Ovary (tissue), 3 donors: ENCODE measurements at regions not wholly inside any gene's neighbourhood (a gene's known extent, or its start where the extent isn't known, plus 50 kb on each side); places are given as distances from the start of the nearest gene placed in this dataset.

Experiments
- EP300 ChIP-seq: sonication (generic); formaldehyde crosslinking; IDR thresholded peaks from one replicate; pipeline ENCODE4 v1.6.1; 2017; ENCODE audit warnings: antibody characterized with exemption
- TF ChIP-seq, protein P1 (sequence below), 3 donors: fragments of 450-650 bp in 2 of 3; fragments of 200-600 bp in 1 of 3; IDR thresholded peaks; one replicate each; pipeline versions ENCODE4 v1.5.1 to v1.8.0; 2016 to 2022; ENCODE audit warnings: antibody characterized with exemption in 3 of 3, mild to moderate bottlenecking in 1 of 3
- donor health status: DM: no; HTN: no; CAD: no.

DNA sequence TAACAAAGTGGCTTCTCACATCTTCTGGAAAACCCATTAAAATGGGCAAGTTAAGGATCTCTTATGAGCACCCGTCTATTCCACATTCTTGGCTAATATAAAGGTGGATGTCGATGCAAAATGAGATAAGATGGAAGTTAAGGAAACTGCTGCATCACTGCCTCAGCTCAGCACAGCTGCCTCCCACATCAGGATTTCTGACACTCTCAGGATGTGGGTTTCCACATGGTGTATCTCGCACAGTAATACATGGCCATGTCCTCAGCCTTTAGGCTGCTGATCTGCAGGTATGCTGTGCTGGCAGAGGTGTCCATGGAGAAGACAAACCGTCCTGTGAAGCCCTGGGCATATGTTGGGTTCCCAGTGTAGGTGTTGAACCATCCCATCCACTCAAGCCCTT, 1348.0 kb downstream of the TMEM121 start:
- TF ChIP-seq, protein P1, sequence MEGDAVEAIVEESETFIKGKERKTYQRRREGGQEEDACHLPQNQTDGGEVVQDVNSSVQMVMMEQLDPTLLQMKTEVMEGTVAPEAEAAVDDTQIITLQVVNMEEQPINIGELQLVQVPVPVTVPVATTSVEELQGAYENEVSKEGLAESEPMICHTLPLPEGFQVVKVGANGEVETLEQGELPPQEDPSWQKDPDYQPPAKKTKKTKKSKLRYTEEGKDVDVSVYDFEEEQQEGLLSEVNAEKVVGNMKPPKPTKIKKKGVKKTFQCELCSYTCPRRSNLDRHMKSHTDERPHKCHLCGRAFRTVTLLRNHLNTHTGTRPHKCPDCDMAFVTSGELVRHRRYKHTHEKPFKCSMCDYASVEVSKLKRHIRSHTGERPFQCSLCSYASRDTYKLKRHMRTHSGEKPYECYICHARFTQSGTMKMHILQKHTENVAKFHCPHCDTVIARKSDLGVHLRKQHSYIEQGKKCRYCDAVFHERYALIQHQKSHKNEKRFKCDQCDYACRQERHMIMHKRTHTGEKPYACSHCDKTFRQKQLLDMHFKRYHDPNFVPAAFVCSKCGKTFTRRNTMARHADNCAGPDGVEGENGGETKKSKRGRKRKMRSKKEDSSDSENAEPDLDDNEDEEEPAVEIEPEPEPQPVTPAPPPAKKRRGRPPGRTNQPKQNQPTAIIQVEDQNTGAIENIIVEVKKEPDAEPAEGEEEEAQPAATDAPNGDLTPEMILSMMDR (IDR thresholded peaks at IDR 0.05) = no peak
- no peak for TF ChIP-seq EP300
